HL-60 (cell line): ENCODE measurements at regions not wholly inside any gene's neighbourhood (a gene's known extent, or its start where the extent isn't known, plus 50 kb on each side); places are given as distances from the start of the nearest gene placed in this dataset.

Experiments used
- DNase-seq, 2 experiments: peaks; one replicate each; pipeline ENCODE4 v3.0.0-alpha.2; 2010 to 2020; ENCODE audit warnings: low read depth in 1 of 2, low spot score in 1 of 2
- H3K27ac ChIP-seq: fragments of 250-450 bp; sonication (Bioruptor Pico); replicated peaks from 2 replicates; pipeline ENCODE4 v1.5.1; 2020; ENCODE audit warnings: mild to moderate bottlenecking, moderate library complexity
- H3K27me3 ChIP-seq: fragments of 250-450 bp; sonication (Bioruptor Pico); 2 replicates; pipeline ENCODE4 v1.5.1; 2021; ENCODE audit warnings: mild to moderate bottlenecking, moderate library complexity; ENCODE audit not compliant: insufficient read depth, poor library complexity, severe bottlenecking
- H3K4me3 ChIP-seq: replicated peaks from 2 replicates; pipeline ENCODE4 v1.5.1; 2011; ENCODE audit warnings: mild to moderate bottlenecking, control low read depth, low read length; ENCODE audit not compliant: insufficient read depth
- GABPA ChIP-seq: IDR thresholded peaks from 2 replicates; pipeline ENCODE4 v1.6.1; 2012; ENCODE audit warnings: low read depth
- POLR2AphosphoS5 ChIP-seq: IDR thresholded peaks from 2 replicates; pipeline ENCODE4 v1.6.1; 2012; ENCODE audit warnings: low read depth
- SPI1 ChIP-seq: IDR thresholded peaks from 2 replicates; pipeline ENCODE4 v1.6.1; 2012; ENCODE audit warnings: low read depth, mild to moderate bottlenecking, borderline replicate concordance
- TF ChIP-seq, protein P1 (sequence below): IDR thresholded peaks from 2 replicates; pipeline ENCODE4 v1.6.1; 2012; ENCODE audit warnings: low read depth; ENCODE audit not compliant: insufficient replicate concordance
- TF ChIP-seq, protein P2 (sequence below): IDR thresholded peaks from one replicate; pipeline ENCODE4 v1.5.1; 2011; ENCODE audit warnings: low read length, control low read depth, inconsistent platforms; ENCODE audit not compliant: insufficient read depth

DNA sequence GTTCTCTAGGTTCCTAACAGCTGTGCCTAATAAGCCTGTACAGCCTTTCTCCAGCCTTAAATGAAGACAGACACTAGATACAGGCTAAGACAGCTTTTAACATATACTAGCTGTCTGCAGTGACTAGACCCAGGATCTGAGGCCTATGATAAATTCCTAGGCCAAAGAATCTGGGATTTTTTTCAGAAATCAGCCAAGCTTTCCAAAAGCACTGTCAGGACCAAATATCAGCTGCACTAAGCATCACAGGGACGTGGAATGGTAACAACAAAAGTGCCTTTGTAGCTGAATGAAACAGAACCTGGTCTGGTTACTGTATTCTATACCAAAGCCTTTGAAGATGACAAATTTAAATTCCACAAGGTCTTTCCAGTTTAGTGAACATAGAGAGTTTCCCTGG, 77.9 kb upstream of the DOCK9 start:
- no peak overlapping the region for H3K4me3 ChIP-seq
- H3K27ac ChIP-seq = no peak overlapping the region
- H3K27me3 ChIP-seq = peaks cover 76% of the 10 kb centered on the region
- TF ChIP-seq GABPA = no peak
- no peak for TF ChIP-seq POLR2AphosphoS5
- TF ChIP-seq, protein P1, sequence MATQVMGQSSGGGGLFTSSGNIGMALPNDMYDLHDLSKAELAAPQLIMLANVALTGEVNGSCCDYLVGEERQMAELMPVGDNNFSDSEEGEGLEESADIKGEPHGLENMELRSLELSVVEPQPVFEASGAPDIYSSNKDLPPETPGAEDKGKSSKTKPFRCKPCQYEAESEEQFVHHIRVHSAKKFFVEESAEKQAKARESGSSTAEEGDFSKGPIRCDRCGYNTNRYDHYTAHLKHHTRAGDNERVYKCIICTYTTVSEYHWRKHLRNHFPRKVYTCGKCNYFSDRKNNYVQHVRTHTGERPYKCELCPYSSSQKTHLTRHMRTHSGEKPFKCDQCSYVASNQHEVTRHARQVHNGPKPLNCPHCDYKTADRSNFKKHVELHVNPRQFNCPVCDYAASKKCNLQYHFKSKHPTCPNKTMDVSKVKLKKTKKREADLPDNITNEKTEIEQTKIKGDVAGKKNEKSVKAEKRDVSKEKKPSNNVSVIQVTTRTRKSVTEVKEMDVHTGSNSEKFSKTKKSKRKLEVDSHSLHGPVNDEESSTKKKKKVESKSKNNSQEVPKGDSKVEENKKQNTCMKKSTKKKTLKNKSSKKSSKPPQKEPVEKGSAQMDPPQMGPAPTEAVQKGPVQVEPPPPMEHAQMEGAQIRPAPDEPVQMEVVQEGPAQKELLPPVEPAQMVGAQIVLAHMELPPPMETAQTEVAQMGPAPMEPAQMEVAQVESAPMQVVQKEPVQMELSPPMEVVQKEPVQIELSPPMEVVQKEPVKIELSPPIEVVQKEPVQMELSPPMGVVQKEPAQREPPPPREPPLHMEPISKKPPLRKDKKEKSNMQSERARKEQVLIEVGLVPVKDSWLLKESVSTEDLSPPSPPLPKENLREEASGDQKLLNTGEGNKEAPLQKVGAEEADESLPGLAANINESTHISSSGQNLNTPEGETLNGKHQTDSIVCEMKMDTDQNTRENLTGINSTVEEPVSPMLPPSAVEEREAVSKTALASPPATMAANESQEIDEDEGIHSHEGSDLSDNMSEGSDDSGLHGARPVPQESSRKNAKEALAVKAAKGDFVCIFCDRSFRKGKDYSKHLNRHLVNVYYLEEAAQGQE = no peak
- TF ChIP-seq, protein P2, sequence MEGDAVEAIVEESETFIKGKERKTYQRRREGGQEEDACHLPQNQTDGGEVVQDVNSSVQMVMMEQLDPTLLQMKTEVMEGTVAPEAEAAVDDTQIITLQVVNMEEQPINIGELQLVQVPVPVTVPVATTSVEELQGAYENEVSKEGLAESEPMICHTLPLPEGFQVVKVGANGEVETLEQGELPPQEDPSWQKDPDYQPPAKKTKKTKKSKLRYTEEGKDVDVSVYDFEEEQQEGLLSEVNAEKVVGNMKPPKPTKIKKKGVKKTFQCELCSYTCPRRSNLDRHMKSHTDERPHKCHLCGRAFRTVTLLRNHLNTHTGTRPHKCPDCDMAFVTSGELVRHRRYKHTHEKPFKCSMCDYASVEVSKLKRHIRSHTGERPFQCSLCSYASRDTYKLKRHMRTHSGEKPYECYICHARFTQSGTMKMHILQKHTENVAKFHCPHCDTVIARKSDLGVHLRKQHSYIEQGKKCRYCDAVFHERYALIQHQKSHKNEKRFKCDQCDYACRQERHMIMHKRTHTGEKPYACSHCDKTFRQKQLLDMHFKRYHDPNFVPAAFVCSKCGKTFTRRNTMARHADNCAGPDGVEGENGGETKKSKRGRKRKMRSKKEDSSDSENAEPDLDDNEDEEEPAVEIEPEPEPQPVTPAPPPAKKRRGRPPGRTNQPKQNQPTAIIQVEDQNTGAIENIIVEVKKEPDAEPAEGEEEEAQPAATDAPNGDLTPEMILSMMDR = no peak
- TF ChIP-seq SPI1 = no peak
- no peak for DNase-seq

DNA sequence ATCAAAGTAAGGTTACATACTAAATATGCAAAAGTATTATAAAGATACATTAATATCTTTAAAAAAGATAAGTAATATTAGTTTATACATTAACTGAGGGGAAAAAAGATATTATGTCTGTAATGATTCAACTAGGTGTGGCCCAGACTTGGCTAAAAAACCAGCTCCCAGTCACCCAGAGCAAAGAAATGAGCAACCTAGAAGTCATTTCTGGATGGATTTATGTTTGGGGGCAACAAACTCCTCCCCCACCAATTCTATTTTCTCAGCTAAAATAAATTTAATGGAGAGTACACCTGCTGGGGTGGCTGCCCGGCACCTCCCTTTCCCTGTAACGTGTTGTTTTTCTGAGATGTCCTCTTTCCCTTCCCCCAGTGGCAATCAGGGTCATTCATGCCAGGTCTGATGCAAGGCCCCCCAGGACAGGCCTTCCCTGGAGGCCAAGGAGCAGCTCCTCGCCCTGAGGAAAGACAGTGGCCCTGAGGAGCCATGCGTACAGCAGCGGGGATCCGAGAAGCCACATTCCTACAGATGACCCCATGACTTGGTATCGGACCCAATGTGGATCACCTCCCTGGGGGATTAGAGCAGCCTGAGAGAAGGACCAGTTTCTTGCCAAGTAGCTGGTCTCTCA, 78.6 kb upstream of the DOCK9 start:
- peaks cover 76% of the 10 kb centered on the region for H3K27me3 ChIP-seq
- H3K4me3 ChIP-seq = no peak overlapping the region
- DNase-seq = no peak
- TF ChIP-seq GABPA (no peak), POLR2AphosphoS5 (no peak), SPI1 (no peak)
- TF ChIP-seq, protein P1 = no peak
- TF ChIP-seq, protein P2 = no peak
- no peak overlapping the region for H3K27ac ChIP-seq

DNA sequence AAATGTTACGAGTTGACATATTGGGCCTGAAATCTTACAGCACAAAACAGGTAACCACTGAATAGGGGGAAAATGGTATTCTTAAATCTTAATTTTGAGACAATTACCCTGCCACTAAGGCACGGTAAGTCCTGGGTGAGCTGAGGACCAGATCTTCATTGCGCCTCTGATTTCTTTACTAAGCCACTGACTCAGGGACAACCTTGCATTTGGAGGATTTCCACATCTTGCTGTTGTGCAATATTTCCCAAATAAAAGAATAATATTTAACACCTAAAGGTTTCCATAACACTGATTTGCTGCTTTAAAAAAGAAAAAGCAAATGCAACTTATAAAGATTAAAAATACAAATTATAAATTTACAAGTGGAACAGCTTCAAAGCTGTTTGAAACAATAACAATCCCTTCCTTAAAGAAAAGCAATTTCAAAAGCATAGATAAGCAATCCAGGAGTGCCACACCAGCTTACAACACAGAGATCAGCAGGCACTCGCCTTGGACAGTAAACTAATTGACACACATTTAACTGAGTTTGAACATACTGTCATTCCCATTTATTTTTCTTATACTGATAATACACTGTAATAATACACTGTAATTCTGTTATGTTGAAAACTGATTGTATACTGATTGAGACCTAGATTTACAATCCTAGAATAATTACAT, 79.6 kb upstream of the DOCK9 start:
- TF ChIP-seq, protein P2 = no peak
- TF ChIP-seq SPI1 = no peak
- no peak for TF ChIP-seq GABPA
- TF ChIP-seq, protein P1 = no peak
- no peak for TF ChIP-seq POLR2AphosphoS5
- no peak for DNase-seq
- no peak overlapping the region for H3K27ac ChIP-seq
- H3K27me3 ChIP-seq = peaks cover 75% of the 10 kb centered on the region
- no peak overlapping the region for H3K4me3 ChIP-seq
